HG02610 (cell line): ENCODE measurements at regions not wholly inside any gene's neighbourhood (a gene's known extent, or its start where the extent isn't known, plus 50 kb on each side); places are given as distances from the start of the nearest gene placed in this dataset.
A peak's percentile ranks its signal among the peaks of the same experiment; 100 is the strongest.

Source experiments
- ATAC-seq: cut with Tn5 transposase; IDR thresholded peaks from one replicate; pipeline ENCODE4 v1.9.1; 2021; ENCODE audit warnings: mild to moderate bottlenecking, moderate library complexity; ENCODE audit not compliant: unreplicated experiment

DNA sequence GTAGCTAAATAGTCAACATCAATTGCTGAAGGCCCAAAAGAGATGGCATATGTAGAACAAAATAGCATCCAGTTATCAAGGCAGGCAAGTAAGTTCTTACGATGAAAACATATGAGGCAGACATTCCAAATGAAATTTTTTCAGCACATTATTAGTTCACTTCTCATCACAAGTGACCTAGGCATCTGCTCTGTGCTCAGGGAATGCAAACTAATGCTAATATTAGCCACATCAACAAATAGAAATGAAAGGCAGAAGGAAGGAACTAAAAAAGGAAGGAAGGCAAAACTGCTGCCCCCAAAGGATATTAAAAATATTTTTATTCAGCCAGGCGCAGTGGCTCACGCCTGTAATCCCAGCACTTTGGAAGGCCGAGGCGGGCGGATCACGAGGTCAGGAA lies 51.2 kb upstream of the ROCK1 start:
- no peak for ATAC-seq

- no peak for ATAC-seq
Measured at GRCh38 chr18:21163647-21164547, 52.3 kb upstream of the ROCK1 start.

DNA sequence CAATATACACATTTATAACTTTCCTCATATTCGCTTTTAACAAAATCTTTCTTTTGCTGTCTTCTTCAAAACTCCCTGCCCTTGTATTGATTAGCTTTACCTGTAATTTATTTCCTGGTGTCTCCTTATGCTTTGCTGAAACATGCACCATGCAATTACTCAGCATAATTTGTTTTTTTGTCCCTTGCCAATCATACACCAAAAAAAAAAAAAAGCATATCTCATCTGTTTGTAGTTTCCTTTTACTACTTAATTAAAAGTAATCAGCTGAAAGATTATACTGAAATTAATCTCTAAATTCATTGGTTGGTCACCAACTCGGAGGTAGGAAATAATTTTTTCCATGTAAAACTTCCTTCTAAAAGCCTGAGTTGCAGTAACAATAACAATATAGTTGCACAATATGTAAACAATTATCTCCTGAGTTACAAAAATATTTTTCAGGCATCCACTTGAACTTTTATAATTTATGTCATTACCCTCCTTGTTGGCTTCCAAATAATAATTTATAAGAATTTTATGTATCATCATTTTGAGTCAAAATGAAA lies 53.0 kb upstream of the ROCK1 start:
- no peak for ATAC-seq

- no peak for ATAC-seq
Measured at GRCh38 chr18:21167641-21168377, 56.2 kb upstream of the ROCK1 start.

DNA sequence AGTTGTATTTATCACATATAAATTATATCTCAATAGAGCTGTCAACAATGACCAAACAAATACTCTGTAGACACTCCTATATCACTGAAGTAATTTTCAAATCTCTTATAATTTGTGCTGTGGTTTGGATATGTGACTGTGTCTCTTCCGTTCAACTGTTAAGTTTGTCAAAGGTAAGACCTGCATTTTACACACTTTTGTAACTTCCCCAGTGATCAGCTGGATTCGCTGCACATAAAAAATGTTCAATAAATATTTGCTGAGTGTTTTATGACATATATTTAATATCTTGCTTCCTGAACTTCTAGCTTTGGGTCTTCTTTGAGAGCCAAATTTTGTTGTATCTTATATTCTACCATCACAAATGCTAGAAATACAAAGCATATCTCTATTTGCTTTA lies 57.3 kb upstream of the ROCK1 start:
- no peak for ATAC-seq

GRCh38 chr18:21177822-21178221 lies 64.2 kb upstream of the GREB1L start:
- no peak for ATAC-seq

- ATAC-seq, result peak; percentile 62
Measured at GRCh38 chr18:21179590-21180220, 62.3 kb upstream of the GREB1L start.

DNA sequence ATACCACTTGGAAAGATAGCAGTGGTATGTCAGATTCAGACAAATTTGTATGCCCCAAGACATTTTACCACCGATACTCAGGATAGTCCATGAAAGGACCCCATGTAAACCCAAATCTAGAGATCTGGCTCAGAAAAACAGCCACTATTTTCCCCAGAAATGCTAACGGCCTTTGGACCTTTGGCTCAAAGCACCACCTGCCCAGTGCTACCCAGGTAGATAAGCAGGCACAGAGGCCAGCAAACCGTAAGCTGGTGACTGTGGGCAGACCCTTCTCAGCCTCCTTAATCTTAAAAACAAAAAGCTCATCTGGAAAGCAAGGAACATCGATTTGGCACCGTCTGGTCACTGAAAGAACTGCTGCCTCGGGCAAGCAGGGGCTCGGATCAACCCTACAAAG lies 61.4 kb upstream of the GREB1L start:
- no peak for ATAC-seq

GRCh38 chr18:21181766-21182165 lies 60.3 kb upstream of the GREB1L start:
- ATAC-seq, result no peak

DNA sequence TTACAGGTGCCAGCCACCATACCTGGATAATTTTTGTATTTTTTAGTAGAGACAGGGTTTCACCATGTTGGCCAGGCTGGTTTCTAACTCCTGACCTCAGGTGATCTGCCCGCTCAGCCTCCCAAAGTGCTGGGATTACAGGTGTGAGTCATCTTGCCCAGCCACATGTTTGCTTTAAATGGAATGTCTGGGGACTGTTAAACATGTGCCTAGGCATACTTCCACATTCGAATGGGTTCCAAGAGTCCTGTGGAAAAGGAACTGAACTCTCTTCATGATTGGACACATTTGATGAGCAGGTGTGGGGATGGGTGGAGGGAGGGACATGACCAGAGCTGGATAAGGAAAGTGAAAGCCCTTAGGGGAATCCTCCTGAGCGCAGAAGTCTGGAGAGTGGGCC lies 58.4 kb upstream of the GREB1L start:
- ATAC-seq, result no peak

- ATAC-seq, result no peak
Measured at GRCh38 chr18:21184396-21184996, 57.5 kb upstream of the GREB1L start.

- no peak for ATAC-seq
Measured at GRCh38 chr18:21187886-21188285, 54.1 kb upstream of the GREB1L start.

DNA sequence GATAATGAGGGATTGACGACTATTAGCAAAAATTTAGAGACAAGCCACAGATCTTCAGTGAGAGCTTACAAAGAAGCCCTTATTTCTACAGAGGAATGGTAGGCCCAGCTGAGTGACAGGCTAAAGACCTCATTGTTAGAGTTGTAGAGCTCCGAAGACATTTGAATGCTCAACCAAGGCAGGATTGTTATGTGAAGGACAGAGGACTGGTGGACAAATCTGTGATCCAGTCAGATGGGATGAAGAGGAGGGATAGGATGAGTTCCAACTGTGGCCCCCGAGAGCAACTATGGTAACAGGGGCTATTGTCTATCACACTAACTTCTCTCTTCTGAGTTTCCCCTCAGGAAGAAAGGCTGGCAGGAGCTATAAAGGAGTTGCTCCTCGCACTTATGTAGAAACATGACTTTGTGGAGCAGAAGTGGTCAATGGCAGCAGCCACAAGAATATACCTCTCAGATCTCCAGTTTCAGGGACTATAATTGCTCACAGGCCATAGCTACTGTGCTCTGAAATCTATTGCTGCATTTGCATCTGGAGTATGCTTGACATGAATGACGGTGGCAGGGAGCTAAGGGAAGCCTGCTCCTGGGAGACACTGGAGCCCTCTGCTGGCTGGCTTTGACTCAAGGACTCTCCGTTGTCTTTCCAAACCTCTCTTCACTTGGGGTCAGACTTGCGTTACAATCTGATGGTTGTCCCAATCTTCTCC lies 50.3 kb upstream of the GREB1L start:
- no peak for ATAC-seq
